ENCODE measurements at regions not wholly inside any gene's neighbourhood (a gene's known extent, or its start where the extent isn't known, plus 50 kb on each side); places are given as distances from the start of the nearest gene placed in this dataset.

- DNase-seq (ENCODE audit: low spot score) = no peak
Measured at GRCh38 chrX:150163956-150164726, 199.0 kb upstream of the MAMLD1 start.

GRCh38 chrX:150164971-150165600, 198.0 kb upstream of the MAMLD1 start:
- DNase-seq (ENCODE audit: low spot score) = no peak

GRCh38 chrX:150165776-150166610, 197.1 kb upstream of the MAMLD1 start:
- no peak for DNase-seq (ENCODE audit: low spot score)

- DNase-seq (ENCODE audit: low spot score) = no peak
Measured at GRCh38 chrX:150167482-150168324, 195.4 kb upstream of the MAMLD1 start.

- no peak for DNase-seq (ENCODE audit: low spot score)
Measured at GRCh38 chrX:150182161-150182560, 181.0 kb upstream of the MAMLD1 start.

- no peak for DNase-seq (ENCODE audit: low spot score)
Measured at GRCh38 chrX:150184491-150184890, 178.6 kb upstream of the MAMLD1 start.

GRCh38 chrX:150185766-150186165, 177.4 kb upstream of the MAMLD1 start:
- DNase-seq (ENCODE audit: low spot score) = no peak

GRCh38 chrX:150192816-150193215, 170.3 kb upstream of the MAMLD1 start:
- no peak for DNase-seq (ENCODE audit: low spot score)

GRCh38 chrX:150196285-150196684, 166.8 kb upstream of the MAMLD1 start:
- DNase-seq (ENCODE audit: low spot score) = peak; percentile 49

- peak; percentile 45 for DNase-seq (ENCODE audit: low spot score)
Measured at GRCh38 chrX:150197388-150197787, 165.7 kb upstream of the MAMLD1 start.

- DNase-seq (ENCODE audit: low spot score) = peak; percentile 24
Measured at GRCh38 chrX:150198776-150199175, 164.3 kb upstream of the MAMLD1 start.

- DNase-seq (ENCODE audit: low spot score) = peak; percentile 84
Measured at GRCh38 chrX:150199181-150199580, 163.9 kb upstream of the MAMLD1 start.

- peak; percentile 51 for DNase-seq (ENCODE audit: low spot score)
Measured at GRCh38 chrX:150199803-150200202, 163.3 kb upstream of the MAMLD1 start.

GRCh38 chrX:150200361-150200760, 162.8 kb upstream of the MAMLD1 start:
- peak; percentile 28 for DNase-seq (ENCODE audit: low spot score)

- peak; percentile 85 for DNase-seq (ENCODE audit: low spot score)
Measured at GRCh38 chrX:150200820-150201287, 162.3 kb upstream of the MAMLD1 start.

GRCh38 chrX:150201391-150201790, 161.7 kb upstream of the MAMLD1 start:
- DNase-seq (ENCODE audit: low spot score) = peak; percentile 71

- no peak for DNase-seq (ENCODE audit: low spot score)
Measured at GRCh38 chrX:150201841-150202240, 161.3 kb upstream of the MAMLD1 start.

GRCh38 chrX:150202641-150203247, 160.4 kb upstream of the MAMLD1 start:
- peak; percentile 59 for DNase-seq (ENCODE audit: low spot score)

GRCh38 chrX:150203248-150203645, 159.9 kb upstream of the MAMLD1 start:
- DNase-seq (ENCODE audit: low spot score) = no peak

GRCh38 chrX:150205011-150205410, 158.1 kb upstream of the MAMLD1 start:
- DNase-seq (ENCODE audit: low spot score) = peak; percentile 39
